NCI-H2029 (cell line): ENCODE measurements at regions not wholly inside any gene's neighbourhood (a gene's known extent, or its start where the extent isn't known, plus 50 kb on each side); places are given as distances from the start of the nearest gene placed in this dataset.

Experiments
- DNase-seq: peaks from one replicate; lab custom pipeline; 2025; lab: John Stamatoyannopoulos, UW

GRCh38 chr2:7286120-7286519 is 368.9 kb downstream of the RNF144A start:
- DNase-seq = no peak

- DNase-seq = no peak
These were observed 371.3 kb downstream of the RNF144A start for GRCh38 chr2:7288484-7288883.

- DNase-seq = no peak
These were observed 372.5 kb downstream of the RNF144A start for GRCh38 chr2:7289697-7290096.

GRCh38 chr2:7292154-7292691 is 375.0 kb downstream of the RNF144A start:
- DNase-seq = no peak

- no peak for DNase-seq
These were observed 392.4 kb downstream of the RNF144A start for GRCh38 chr2:7309582-7309981.

GRCh38 chr2:7324706-7325105 is 407.5 kb downstream of the RNF144A start:
- no peak for DNase-seq

- no peak for DNase-seq
These were observed 408.0 kb downstream of the RNF144A start for GRCh38 chr2:7325186-7325585.

- no peak for DNase-seq
These were observed 412.3 kb downstream of the RNF144A start for GRCh38 chr2:7329465-7329864.

GRCh38 chr2:7333189-7333765 is 416.1 kb downstream of the RNF144A start:
- no peak for DNase-seq

GRCh38 chr2:7333960-7334493 is 416.8 kb downstream of the RNF144A start:
- DNase-seq = no peak

GRCh38 chr2:7338961-7339360 is 421.7 kb downstream of the RNF144A start:
- DNase-seq = no peak

GRCh38 chr2:7346336-7346735 is 429.1 kb downstream of the RNF144A start:
- DNase-seq = no peak

- no peak for DNase-seq
These were observed 431.5 kb downstream of the RNF144A start for GRCh38 chr2:7348761-7349160.

- no peak for DNase-seq
These were observed 435.0 kb downstream of the RNF144A start for GRCh38 chr2:7352191-7352590.

- no peak for DNase-seq
These were observed 436.4 kb downstream of the RNF144A start for GRCh38 chr2:7353571-7353970.

- DNase-seq = no peak
These were observed 438.6 kb downstream of the RNF144A start for GRCh38 chr2:7355781-7356180.

GRCh38 chr2:7356909-7357584 is 439.8 kb downstream of the RNF144A start:
- peak; percentile 26 for DNase-seq

GRCh38 chr2:7357993-7358392 is 440.8 kb downstream of the RNF144A start:
- DNase-seq = no peak

- no peak for DNase-seq
These were observed 441.7 kb downstream of the RNF144A start for GRCh38 chr2:7358865-7359447.

- DNase-seq = no peak
These were observed 446.7 kb downstream of the RNF144A start for GRCh38 chr2:7363906-7364305.

- DNase-seq = no peak
These were observed 451.0 kb downstream of the RNF144A start for GRCh38 chr2:7368211-7368610.

GRCh38 chr2:7373156-7373555 is 455.9 kb downstream of the RNF144A start:
- no peak for DNase-seq

GRCh38 chr2:7375901-7376300 is 458.7 kb downstream of the RNF144A start:
- DNase-seq = no peak
